CD8-positive, alpha-beta memory T cell (primary cell): ENCODE measurements at regions not wholly inside any gene's neighbourhood (a gene's known extent, or its start where the extent isn't known, plus 50 kb on each side); places are given as distances from the start of the nearest gene placed in this dataset.
A peak's percentile ranks its signal among the peaks of the same experiment; 100 is the strongest.
"Not testable (repeated sequence)": the region's sequence is repeated elsewhere in the genome, so short reads cannot be mapped to it uniquely, and the experiment has no call there.

Experiments used
- CTCF ChIA-PET: fragments of 350-600 bp; sonication (Branson Sonifier 250); formaldehyde crosslinking; loops from one replicate; lab custom pipeline; 2021; ENCODE audit warnings: antibody characterized with exemption; lab: Charles Lee
- POLR2A ChIA-PET: fragments of 350-600 bp; sonication (Branson Sonifier 250); formaldehyde crosslinking; loops from one replicate; lab custom pipeline; 2021; ENCODE audit warnings: antibody characterized with exemption; lab: Charles Lee
- DNase-seq, 5 donors: peaks; one replicate each; pipeline versions ENCODE4 v3.0.0 to v3.0.0-alpha.2; 2020 to 2022; ENCODE audit warnings: mixed read lengths in 1 of 5
- H3K27ac ChIP-seq: one replicate; pipeline ENCODE4 v1.7.0; 2013; ENCODE audit warnings: low read depth, mild to moderate bottlenecking, low read length, moderate library complexity
- H3K27me3 ChIP-seq: 2 replicates; pipeline ENCODE4 v1.7.0; 2013; ENCODE audit warnings: low read length, mild to moderate bottlenecking; ENCODE audit not compliant: insufficient read depth, poor library complexity, severe bottlenecking
- H3K36me3 ChIP-seq: 2 replicates; pipeline ENCODE4 v1.7.0; 2013; ENCODE audit warnings: mild to moderate bottlenecking, low read length, moderate library complexity; ENCODE audit not compliant: insufficient read depth
- H3K4me1 ChIP-seq: 2 replicates; pipeline ENCODE4 v1.7.0; 2013; ENCODE audit warnings: mild to moderate bottlenecking, low read length, moderate library complexity; ENCODE audit not compliant: insufficient read depth
- H3K4me3 ChIP-seq: 2 replicates; pipeline ENCODE4 v1.7.0; 2013; ENCODE audit warnings: mild to moderate bottlenecking, low read length
- H3K9me3 ChIP-seq: 2 replicates; pipeline ENCODE4 v1.7.0; 2013; ENCODE audit warnings: mild to moderate bottlenecking, low read length
- H3K27ac Mint-ChIP-seq, 8 donors: one replicate each; pipeline ENCODE4 v1.8.0; 2020 to 2021; ENCODE audit warnings: mixed read lengths in 8 of 8, mild to moderate bottlenecking in 6 of 8, inconsistent platforms in 3 of 8, moderate library complexity in 3 of 8
- H3K27me3 Mint-ChIP-seq, 2 donors: one replicate each; pipeline ENCODE4 v1.8.0; 2020 to 2021; ENCODE audit warnings: mixed read lengths in 2 of 2, mild to moderate bottlenecking in 1 of 2, moderate library complexity in 1 of 2
- H3K36me3 Mint-ChIP-seq, 3 donors: one replicate each; pipeline ENCODE4 v1.8.0; 2020 to 2021; ENCODE audit warnings: mixed read lengths in 3 of 3, inconsistent platforms in 1 of 3, mild to moderate bottlenecking in 1 of 3
- H3K4me1 Mint-ChIP-seq, 3 donors: one replicate each; pipeline ENCODE4 v1.8.0; 2020 to 2021; ENCODE audit warnings: mixed read lengths in 3 of 3, inconsistent platforms in 1 of 3, mild to moderate bottlenecking in 1 of 3
- H3K4me3 Mint-ChIP-seq, 7 donors: one replicate each; pipeline ENCODE4 v1.8.0; 2020 to 2021; ENCODE audit warnings: mixed read lengths in 7 of 7, mild to moderate bottlenecking in 6 of 7, moderate library complexity in 4 of 7, inconsistent platforms in 2 of 7
- H3K9me3 Mint-ChIP-seq, 5 donors: one replicate each; pipeline ENCODE4 v1.8.0; 2020 to 2022; ENCODE audit warnings: mixed read lengths in 5 of 5, mild to moderate bottlenecking in 3 of 5, moderate library complexity in 2 of 5, inconsistent platforms in 1 of 5

DNA sequence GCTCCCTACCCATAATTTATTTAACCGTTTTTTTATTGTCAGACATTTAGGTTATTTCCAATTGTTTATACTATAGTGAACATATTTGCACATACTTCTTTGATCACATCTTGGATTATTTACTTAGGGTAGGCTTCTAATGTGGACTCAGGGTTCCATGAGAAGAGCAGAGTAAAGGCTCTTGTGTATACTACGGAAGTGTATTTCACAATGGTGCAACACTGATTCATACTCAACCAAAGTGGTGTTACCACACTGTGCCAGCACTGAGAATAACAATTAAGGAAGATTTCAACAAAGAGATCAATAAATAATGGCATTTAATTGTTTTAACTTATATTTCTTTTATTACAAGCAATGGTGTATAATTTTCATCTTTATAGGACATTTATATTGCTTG is 251.2 kb downstream of the ZNF326 start:
- H3K36me3 ChIP-seq: no peaks in the 10 kb centered on the region
- H3K4me1 ChIP-seq: no peaks in the 10 kb centered on the region
- H3K4me1 Mint-ChIP-seq: no peaks in the 10 kb centered on the region
- no peak overlapping the region for H3K4me3 Mint-ChIP-seq
- ChIA-PET POLR2A (no interaction called here), CTCF (no interaction called here)
- no peak overlapping the region for H3K27ac ChIP-seq
- H3K4me3 ChIP-seq: no peak overlapping the region
- H3K27me3 Mint-ChIP-seq: peaks cover 0 to 19% of the 10 kb centered on the region in 2 donors
- no peak overlapping the region for H3K27ac Mint-ChIP-seq
- no peak for DNase-seq
- H3K27me3 ChIP-seq: no peaks in the 10 kb centered on the region
- H3K9me3 Mint-ChIP-seq: peaks cover 0 to 19% (median 5%) of the 10 kb centered on the region in 5 donors
- H3K36me3 Mint-ChIP-seq: no peaks in the 10 kb centered on the region
- H3K9me3 ChIP-seq: no peaks in the 10 kb centered on the region

DNA sequence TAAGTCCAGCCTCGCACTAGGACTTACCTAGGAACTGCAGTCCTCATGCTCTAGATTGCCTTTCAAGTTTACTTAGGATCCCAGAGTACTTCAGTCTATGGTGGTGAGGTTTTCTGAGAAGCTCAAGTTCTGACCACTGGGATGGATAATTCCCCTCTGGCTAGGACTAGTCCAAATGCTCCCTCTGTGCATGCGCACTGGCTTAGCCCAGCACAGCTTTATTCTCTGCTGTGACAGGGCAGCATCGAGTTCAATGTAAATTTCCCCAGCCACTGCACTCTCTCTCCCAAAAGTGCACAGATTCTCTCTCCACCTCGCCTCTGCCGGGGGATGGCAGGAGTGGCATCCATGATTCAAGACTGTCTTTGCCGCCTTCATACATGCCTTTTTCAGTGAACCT is 241.6 kb downstream of the ZNF326 start:
- H3K36me3 ChIP-seq: no peaks in the 10 kb centered on the region
- Mint-ChIP-seq H3K27me3 (no peaks in the 10 kb centered on the region), H3K4me3 (no peak overlapping the region), H3K9me3 (peaks cover 0 to 9% (median 2%) of the 10 kb centered on the region in 5 donors), H3K4me1 (no peaks in the 10 kb centered on the region), H3K27ac (no peak overlapping the region), H3K36me3 (no peaks in the 10 kb centered on the region)
- DNase-seq: no peak
- ChIA-PET CTCF (no interaction called here), POLR2A (no interaction called here)
- no peaks in the 10 kb centered on the region for H3K4me1 ChIP-seq
- no peak overlapping the region for H3K27ac ChIP-seq
- no peak overlapping the region for H3K4me3 ChIP-seq
- no peaks in the 10 kb centered on the region for H3K27me3 ChIP-seq
- no peaks in the 10 kb centered on the region for H3K9me3 ChIP-seq

DNA sequence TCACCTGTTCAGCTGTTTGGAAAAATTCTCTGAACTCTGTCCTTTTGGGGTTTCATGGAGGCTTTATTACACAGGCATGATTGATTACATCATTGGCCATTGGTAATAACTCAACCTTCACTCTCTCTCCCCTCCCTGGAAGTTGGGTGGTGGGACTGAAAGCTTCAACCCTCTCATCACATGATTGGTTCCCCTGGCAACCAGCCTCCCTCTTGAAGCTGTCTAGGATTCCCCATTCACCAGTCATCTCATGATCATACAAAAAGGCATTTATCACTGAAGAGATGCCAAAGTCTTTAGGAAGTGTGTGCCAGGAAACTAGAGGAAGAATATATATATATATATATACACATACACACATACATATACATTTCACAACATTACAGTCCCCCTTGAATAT is 228.5 kb downstream of the ZNF326 start:
- H3K27ac Mint-ChIP-seq: no peak overlapping the region
- H3K27ac ChIP-seq: no peak overlapping the region
- no peaks in the 10 kb centered on the region for H3K36me3 ChIP-seq
- H3K9me3 ChIP-seq: no peaks in the 10 kb centered on the region
- peak overlapping the region in 1 of 7 donors; percentile 12 for H3K4me3 Mint-ChIP-seq
- DNase-seq: no peak
- POLR2A ChIA-PET: no interaction called here
- H3K27me3 Mint-ChIP-seq: peaks cover 0 to 11% of the 10 kb centered on the region in 2 donors
- H3K27me3 ChIP-seq: no peaks in the 10 kb centered on the region
- no peaks in the 10 kb centered on the region for H3K4me1 Mint-ChIP-seq
- CTCF ChIA-PET: no interaction called here
- H3K4me1 ChIP-seq: no peaks in the 10 kb centered on the region
- H3K36me3 Mint-ChIP-seq: peaks cover 0 to 3% (median 2%) of the 10 kb centered on the region in 3 donors
- peaks cover 2 to 16% (median 6%) of the 10 kb centered on the region in 5 donors for H3K9me3 Mint-ChIP-seq
- no peak overlapping the region for H3K4me3 ChIP-seq

DNA sequence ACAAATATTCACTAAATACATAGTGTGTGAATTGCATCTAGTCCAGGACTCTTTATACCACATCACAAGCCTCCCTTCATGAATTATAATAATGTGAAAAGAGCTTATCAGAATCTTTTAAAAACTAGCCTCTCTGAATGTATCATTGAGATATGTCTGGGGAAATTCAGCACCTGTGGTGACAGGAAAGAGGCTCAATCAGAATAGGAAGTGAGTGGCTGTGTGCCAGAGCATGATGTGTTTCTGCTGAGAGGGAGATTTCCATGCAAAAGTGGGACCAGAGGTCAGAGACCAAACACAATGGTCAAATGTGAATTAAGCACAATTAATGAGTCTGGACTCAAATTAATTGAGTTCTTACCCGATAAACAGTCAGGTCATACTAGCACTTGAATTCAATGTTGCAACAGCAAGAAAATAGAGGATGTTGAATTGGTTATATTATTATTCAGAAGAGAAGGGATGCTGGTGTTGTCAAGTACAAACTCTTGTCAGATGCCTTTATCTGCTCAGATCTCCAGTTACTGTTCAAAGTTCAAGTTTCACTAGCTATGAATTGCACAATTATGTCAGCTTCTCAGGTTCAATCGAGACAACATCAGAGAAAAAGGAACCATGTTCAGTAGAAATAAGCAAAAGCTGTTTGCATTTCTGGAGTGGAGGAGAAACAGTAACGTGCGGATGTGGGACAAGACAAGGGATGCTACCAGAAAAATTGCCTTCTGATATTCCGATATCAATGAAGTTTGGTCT is 226.2 kb downstream of the ZNF326 start:
- H3K36me3 ChIP-seq: no peaks in the 10 kb centered on the region
- Mint-ChIP-seq H3K27me3 (peaks cover 0 to 11% of the 10 kb centered on the region in 2 donors), H3K9me3 (peaks cover 0 to 7% (median 5%) of the 10 kb centered on the region in 5 donors), H3K36me3 (peaks cover 0 to 3% (median 2%) of the 10 kb centered on the region in 3 donors), H3K4me1 (no peaks in the 10 kb centered on the region), H3K27ac (no peak overlapping the region), H3K4me3 (no peak overlapping the region)
- ChIA-PET CTCF (no interaction called here), POLR2A (no interaction called here)
- H3K27me3 ChIP-seq: no peaks in the 10 kb centered on the region
- no peaks in the 10 kb centered on the region for H3K4me1 ChIP-seq
- no peak overlapping the region for H3K4me3 ChIP-seq
- no peak overlapping the region for H3K27ac ChIP-seq
- DNase-seq: no peak
- no peaks in the 10 kb centered on the region for H3K9me3 ChIP-seq

DNA sequence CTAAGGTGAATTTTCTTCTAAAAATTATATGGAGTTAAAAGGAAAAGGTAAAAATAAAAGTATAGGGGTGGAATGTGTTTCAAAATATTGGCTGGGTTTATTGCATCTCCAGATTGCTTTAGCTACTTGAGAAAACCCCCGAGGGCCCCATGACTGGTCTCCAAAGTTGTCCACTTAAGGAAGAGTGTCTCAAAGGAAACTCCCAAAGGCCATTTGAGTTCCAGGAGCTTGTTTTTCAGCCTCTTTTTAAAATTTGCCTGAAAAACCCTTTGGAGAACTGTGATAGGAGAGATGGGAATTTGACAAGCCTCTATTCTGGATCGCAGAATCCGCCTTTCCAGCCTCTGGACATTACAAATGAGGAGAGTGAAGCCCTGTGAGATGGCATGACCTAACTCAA is 225.6 kb downstream of the ZNF326 start:
- Mint-ChIP-seq H3K4me3 (no peak overlapping the region), H3K27ac (no peak overlapping the region), H3K36me3 (peaks cover 0 to 3% (median 2%) of the 10 kb centered on the region in 3 donors), H3K27me3 (peaks cover 0 to 11% of the 10 kb centered on the region in 2 donors), H3K4me1 (no peaks in the 10 kb centered on the region), H3K9me3 (peaks cover 0 to 6% (median 5%) of the 10 kb centered on the region in 5 donors)
- CTCF ChIA-PET: no interaction called here
- H3K4me3 ChIP-seq: no peak overlapping the region
- no peak overlapping the region for H3K27ac ChIP-seq
- H3K9me3 ChIP-seq: no peaks in the 10 kb centered on the region
- POLR2A ChIA-PET: no interaction called here
- H3K36me3 ChIP-seq: no peaks in the 10 kb centered on the region
- no peaks in the 10 kb centered on the region for H3K27me3 ChIP-seq
- no peak for DNase-seq
- H3K4me1 ChIP-seq: no peaks in the 10 kb centered on the region

DNA sequence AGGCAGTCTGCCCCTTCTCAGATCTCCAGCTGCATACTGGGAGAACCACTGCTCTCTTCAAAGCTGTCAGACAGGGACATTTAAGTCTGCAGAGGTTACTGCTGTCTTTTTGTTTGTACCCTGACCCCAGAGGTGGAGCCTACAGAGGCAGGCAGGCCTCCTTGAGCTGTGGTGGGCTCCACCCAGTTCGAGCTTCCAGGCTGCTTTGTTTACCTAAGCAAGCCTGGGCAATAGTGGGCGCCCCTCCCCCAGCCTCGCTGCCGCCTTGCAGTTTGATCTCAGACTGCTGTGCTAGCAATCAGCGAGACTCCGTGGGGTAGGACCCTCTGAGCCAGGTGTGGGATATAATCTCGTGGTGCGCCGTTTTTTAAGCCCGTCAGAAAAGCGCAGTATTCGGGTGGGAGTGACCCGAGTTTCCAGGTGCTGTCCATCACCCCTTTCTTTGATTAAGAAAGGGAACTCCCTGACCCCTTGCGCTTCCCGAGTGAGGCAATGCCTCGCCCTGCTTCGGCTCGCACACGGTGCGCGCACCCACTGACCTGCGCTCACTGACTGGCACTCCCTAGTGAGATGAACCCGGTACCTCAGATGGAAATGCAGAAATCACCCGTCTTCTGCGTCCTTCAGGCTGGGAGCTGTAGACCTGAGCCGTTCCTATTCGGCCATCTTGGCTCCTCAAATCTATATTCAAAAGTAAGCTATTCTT is 224.4 kb downstream of the ZNF326 start:
- H3K9me3 ChIP-seq, H3K27ac Mint-ChIP-seq, H3K36me3 Mint-ChIP-seq, POLR2A ChIA-PET, CTCF ChIA-PET, DNase-seq, H3K4me1 Mint-ChIP-seq, H3K4me1 ChIP-seq, H3K9me3 Mint-ChIP-seq, H3K27ac ChIP-seq, H3K4me3 ChIP-seq, H3K27me3 ChIP-seq, H3K36me3 ChIP-seq, H3K4me3 Mint-ChIP-seq: not testable (repeated sequence)
- peaks cover 0 to 11% of the 10 kb centered on the region in 2 donors for H3K27me3 Mint-ChIP-seq

DNA sequence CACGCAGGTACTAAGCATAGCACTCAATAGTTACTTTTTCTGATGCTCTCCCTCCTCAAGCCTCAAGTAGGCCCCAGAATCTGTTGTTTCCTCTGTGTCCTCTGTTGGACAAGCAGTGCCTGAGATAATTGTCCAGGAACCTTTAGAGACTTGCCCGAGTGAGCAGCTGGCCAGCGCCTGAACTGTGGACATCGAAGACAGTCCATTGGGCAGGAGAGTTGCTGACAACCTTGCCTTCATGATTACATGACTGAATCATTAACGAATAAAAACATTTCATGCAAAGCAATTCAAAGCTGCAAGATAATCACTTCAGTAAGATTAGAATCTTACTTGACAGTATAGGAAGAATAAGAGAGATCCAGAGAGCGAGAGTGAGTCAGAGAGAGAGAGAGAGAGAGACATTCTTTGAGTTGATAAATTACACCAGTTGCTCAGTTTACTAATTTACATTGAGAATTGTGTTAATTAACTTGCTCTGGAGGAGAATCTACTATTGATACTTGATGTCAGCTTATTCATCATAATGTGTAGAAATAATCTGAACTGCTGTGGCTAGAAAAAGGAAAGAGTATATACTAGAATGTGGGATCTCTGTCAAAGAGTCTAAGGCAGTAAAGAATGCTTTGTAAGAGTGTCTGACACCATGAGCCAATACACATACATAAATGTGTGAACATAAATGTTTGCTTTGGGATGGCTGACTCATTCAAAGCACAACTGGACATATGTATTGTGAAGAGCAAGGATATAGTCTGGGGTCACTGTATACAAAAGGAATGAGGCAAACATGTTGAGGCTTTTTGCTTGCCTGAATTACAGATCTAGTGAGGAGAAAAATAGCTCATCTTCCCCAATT is 216.0 kb downstream of the ZNF326 start:
- no peak overlapping the region for H3K27ac ChIP-seq
- no peak for DNase-seq
- Mint-ChIP-seq H3K27me3 (peaks cover 0 to 3% of the 10 kb centered on the region in 2 donors), H3K27ac (no peak overlapping the region), H3K4me1 (no peaks in the 10 kb centered on the region), H3K9me3 (peaks cover 0 to 1% (median 0%) of the 10 kb centered on the region in 5 donors), H3K4me3 (no peak overlapping the region), H3K36me3 (no peaks in the 10 kb centered on the region)
- no peaks in the 10 kb centered on the region for H3K27me3 ChIP-seq
- ChIA-PET POLR2A (no interaction called here), CTCF (interaction anchor here (1.6 kb wide), 1 partner anchor 10 kb away, joined by 3 read pairs; no protein-coding TSS in a partner anchor)
- H3K9me3 ChIP-seq: no peaks in the 10 kb centered on the region
- H3K36me3 ChIP-seq: no peaks in the 10 kb centered on the region
- H3K4me1 ChIP-seq: no peaks in the 10 kb centered on the region
- no peak overlapping the region for H3K4me3 ChIP-seq

DNA sequence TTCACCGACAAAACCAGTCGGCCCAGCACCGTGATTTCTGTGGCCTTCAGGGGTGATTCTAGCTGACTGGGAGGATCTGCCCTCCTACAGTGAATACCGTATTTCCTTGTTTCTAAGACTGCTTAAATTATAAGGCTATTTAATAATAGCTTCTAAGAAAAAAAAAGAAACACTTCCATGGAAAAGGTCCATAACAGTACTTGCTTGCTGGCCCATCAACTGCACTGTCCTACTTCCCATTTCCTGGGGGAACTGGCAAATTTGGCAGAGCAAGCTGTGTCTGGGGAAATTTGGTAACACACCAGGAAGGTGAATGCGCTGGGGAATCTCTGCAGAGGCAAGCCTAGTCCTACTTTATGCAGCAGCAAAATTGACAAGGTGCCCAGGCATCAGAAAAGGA is 214.0 kb downstream of the ZNF326 start:
- Mint-ChIP-seq H3K4me1 (no peaks in the 10 kb centered on the region), H3K36me3 (no peaks in the 10 kb centered on the region), H3K9me3 (peaks cover 0 to under 1% (median 0%) of the 10 kb centered on the region in 5 donors), H3K4me3 (no peak overlapping the region), H3K27me3 (peaks cover 3 to 5% of the 10 kb centered on the region in 2 donors), H3K27ac (no peak overlapping the region)
- H3K27ac ChIP-seq: no peak overlapping the region
- no peaks in the 10 kb centered on the region for H3K9me3 ChIP-seq
- ChIA-PET POLR2A (no interaction called here), CTCF (no interaction called here)
- no peaks in the 10 kb centered on the region for H3K4me1 ChIP-seq
- H3K4me3 ChIP-seq: no peak overlapping the region
- no peaks in the 10 kb centered on the region for H3K36me3 ChIP-seq
- DNase-seq: no peak
- H3K27me3 ChIP-seq: no peaks in the 10 kb centered on the region
